BJ (cell line): ENCODE measurements at regions not wholly inside any gene's neighbourhood (a gene's known extent, or its start where the extent isn't known, plus 50 kb on each side); places are given as distances from the start of the nearest gene placed in this dataset.

Source experiments
- CTCF ChIA-PET: fragments of 350-600 bp; formaldehyde crosslinking; extraction: SDS; loops from one replicate; lab custom pipeline; 2021; ENCODE audit warnings: antibody characterized with exemption, inconsistent platforms; lab: Yijun Ruan, JAX
- POLR2A ChIA-PET: fragments of 300-600 bp; sonication (Branson Sonifier 250); formaldehyde crosslinking; extraction: SDS; loops from one replicate; lab custom pipeline; 2021; ENCODE audit warnings: antibody characterized with exemption; lab: Charles Lee
- DNase-seq: peaks from one replicate; pipeline ENCODE4 v3.0.0-alpha.2; 2011; ENCODE audit warnings: low read depth
- H3K27me3 ChIP-seq: 2 replicates; pipeline ENCODE4 v1.6.0; 2011; ENCODE audit warnings: low read length; ENCODE audit not compliant: control insufficient read depth, insufficient read depth
- H3K36me3 ChIP-seq: 2 replicates; pipeline ENCODE4 v1.5.1; 2011; ENCODE audit warnings: low read length; ENCODE audit not compliant: control insufficient read depth, insufficient read depth
- H3K4me3 ChIP-seq: 2 replicates; pipeline ENCODE4 v1.5.1; 2011; ENCODE audit warnings: low read depth, mild to moderate bottlenecking, control low read depth, low read length
- TF ChIP-seq, protein P1 (sequence below): IDR thresholded peaks from 2 replicates; pipeline ENCODE4 v1.5.1; 2011; ENCODE audit warnings: low read depth, mild to moderate bottlenecking, control low read depth, inconsistent platforms, low read length, moderate library complexity; ENCODE audit not compliant: insufficient read depth

DNA sequence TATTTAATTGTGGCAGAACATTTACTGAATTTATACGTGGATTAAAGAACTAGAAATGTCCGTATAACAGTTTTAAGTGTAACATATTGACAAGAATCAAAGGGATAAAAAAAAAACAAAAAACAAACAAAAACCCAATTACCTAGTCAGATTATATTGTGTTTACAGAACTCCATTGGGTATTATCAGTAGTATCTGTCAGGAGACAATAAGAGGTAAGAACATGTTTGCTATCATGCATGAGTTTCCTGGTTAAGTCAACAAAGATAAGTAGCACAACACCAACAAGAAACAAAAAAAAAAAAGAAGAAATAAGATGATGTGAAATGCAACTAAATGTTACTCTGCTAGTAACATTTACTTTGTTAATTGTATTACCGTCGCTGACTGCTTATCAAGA lies 570.6 kb downstream of the ZBBX start:
- H3K4me3 ChIP-seq = no peak overlapping the region
- TF ChIP-seq, protein P1, sequence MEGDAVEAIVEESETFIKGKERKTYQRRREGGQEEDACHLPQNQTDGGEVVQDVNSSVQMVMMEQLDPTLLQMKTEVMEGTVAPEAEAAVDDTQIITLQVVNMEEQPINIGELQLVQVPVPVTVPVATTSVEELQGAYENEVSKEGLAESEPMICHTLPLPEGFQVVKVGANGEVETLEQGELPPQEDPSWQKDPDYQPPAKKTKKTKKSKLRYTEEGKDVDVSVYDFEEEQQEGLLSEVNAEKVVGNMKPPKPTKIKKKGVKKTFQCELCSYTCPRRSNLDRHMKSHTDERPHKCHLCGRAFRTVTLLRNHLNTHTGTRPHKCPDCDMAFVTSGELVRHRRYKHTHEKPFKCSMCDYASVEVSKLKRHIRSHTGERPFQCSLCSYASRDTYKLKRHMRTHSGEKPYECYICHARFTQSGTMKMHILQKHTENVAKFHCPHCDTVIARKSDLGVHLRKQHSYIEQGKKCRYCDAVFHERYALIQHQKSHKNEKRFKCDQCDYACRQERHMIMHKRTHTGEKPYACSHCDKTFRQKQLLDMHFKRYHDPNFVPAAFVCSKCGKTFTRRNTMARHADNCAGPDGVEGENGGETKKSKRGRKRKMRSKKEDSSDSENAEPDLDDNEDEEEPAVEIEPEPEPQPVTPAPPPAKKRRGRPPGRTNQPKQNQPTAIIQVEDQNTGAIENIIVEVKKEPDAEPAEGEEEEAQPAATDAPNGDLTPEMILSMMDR = no peak
- POLR2A ChIA-PET = no interaction called here
- H3K36me3 ChIP-seq = no peaks in the 10 kb centered on the region
- no peaks in the 10 kb centered on the region for H3K27me3 ChIP-seq
- CTCF ChIA-PET = no interaction called here
- DNase-seq = no peak

DNA sequence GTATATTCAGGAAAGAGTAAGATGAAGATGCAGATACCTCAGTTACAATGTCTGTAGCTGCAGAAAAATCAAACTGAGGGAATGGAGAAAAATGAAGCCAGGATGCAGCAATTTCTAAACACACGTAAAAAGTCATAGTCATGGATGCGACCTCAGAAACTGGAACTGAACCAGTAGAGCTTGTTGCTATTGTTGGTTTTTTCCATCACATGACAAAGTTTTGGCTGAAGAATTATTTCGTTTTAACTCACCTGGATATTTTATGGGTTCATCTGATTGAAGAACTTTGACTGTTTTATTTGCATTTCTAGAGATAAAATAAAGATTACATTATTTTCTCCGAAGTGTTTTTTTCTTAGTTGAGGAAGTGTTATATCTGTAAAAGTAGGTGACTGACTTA lies 591.2 kb downstream of the ZBBX start:
- TF ChIP-seq, protein P1 = no peak
- no peak for DNase-seq
- ChIA-PET POLR2A (no interaction called here), CTCF (no interaction called here)
- no peaks in the 10 kb centered on the region for H3K36me3 ChIP-seq
- no peaks in the 10 kb centered on the region for H3K27me3 ChIP-seq
- H3K4me3 ChIP-seq = no peak overlapping the region

DNA sequence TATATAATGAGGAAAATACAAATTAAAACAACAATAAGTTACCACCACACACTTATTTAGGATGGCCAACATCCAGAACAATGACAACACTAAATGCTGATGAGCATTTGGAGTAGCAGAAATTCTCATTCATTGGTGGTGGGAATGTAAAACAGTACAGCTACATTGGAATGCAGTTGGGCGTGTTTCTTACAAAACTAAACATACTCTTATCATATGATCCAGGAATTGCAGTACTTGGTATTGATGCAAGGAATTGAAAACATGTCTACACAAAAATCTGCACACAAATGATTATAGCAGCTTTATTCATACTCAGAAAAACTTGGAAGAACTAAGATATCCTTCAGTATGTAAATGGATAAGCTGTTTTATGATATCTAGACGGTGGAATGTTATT lies 594.2 kb downstream of the ZBBX start:
- H3K36me3 ChIP-seq = no peaks in the 10 kb centered on the region
- no peak overlapping the region for H3K4me3 ChIP-seq
- TF ChIP-seq, protein P1 = no peak
- POLR2A ChIA-PET = no interaction called here
- no peak for DNase-seq
- no peaks in the 10 kb centered on the region for H3K27me3 ChIP-seq
- CTCF ChIA-PET = no interaction called here

DNA sequence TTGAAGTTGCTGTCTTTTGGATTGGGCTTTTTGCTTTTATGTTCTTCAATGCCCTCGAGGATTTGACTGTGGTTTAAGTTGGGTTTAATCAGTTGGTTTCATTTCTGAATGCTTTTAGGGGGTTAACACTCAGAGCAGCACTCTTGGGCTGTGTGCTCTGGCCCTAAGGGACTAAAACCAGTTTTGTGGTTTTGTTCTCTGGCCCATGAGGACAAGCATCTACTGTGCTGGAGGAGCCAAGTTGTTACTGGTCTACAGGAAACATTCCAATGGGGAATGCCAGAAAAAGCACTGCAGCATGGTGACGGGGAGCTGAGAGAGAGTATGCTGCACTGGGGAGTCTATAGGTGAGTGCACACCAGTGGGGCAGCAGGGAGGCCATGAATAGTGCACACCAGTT lies 596.9 kb downstream of the ZBBX start:
- Histone ChIP-seq H3K36me3 (no peaks in the 10 kb centered on the region), H3K4me3 (no peak overlapping the region), H3K27me3 (no peaks in the 10 kb centered on the region)
- POLR2A ChIA-PET = no interaction called here
- CTCF ChIA-PET = no interaction called here
- no peak for DNase-seq
- TF ChIP-seq, protein P1 = no peak

DNA sequence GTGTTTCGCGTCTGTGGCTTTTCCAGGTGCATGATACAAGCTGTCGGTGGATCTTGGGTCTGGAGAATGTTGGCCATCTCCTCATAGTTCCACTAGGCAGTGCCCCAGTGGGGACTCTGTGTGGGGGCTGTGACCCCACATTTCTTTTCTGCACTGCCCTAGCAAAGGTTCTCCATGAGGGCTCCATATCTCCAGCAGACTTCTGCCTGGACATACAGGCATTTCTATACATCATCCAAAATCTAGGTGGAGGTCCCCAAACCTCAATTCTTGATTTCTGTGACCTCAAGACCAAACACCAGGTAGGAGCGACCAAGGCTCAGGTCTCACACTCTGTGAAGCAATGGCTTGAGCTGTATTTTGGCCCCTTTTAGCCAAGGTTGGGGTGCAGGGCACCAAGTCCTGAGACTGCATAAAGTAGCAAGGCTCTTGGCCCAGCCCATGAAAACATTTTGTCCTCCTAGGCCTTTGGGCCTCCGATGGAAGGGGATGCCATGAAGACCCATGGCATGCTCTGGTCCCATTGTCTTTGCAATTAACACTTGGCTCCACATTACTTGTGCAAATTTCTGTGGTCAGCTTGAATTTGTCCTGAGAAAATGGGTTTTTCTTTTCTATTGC lies 615.3 kb downstream of the ZBBX start:
- ChIA-PET CTCF (interaction anchor here (0.6 kb wide), 1 partner anchor 1283 kb away, joined by 3 read pairs; no protein-coding TSS in a partner anchor), POLR2A (no interaction called here)
- no peak for DNase-seq
- TF ChIP-seq, protein P1 = no peak
- no peaks in the 10 kb centered on the region for H3K36me3 ChIP-seq
- H3K4me3 ChIP-seq = no peak overlapping the region
- H3K27me3 ChIP-seq = no peaks in the 10 kb centered on the region
